B cell (primary cell): ENCODE measurements at regions not wholly inside any gene's neighbourhood (a gene's known extent, or its start where the extent isn't known, plus 50 kb on each side); places are given as distances from the start of the nearest gene placed in this dataset.

ENCODE experiments used
- EZH2 ChIP-seq: IDR thresholded peaks from 2 replicates; pipeline ENCODE4 v1.6.1; 2012; ENCODE audit warnings: borderline replicate concordance, low read depth, mild to moderate bottlenecking, moderate library complexity, low read length; ENCODE audit not compliant: insufficient read depth, poor library complexity, severe bottlenecking
- TF ChIP-seq, protein P1 (sequence below): fragments of 200-600 bp; IDR thresholded peaks from one replicate; pipeline ENCODE4 v1.8.0; 2022; ENCODE audit warnings: antibody characterized with exemption, mild to moderate bottlenecking

DNA sequence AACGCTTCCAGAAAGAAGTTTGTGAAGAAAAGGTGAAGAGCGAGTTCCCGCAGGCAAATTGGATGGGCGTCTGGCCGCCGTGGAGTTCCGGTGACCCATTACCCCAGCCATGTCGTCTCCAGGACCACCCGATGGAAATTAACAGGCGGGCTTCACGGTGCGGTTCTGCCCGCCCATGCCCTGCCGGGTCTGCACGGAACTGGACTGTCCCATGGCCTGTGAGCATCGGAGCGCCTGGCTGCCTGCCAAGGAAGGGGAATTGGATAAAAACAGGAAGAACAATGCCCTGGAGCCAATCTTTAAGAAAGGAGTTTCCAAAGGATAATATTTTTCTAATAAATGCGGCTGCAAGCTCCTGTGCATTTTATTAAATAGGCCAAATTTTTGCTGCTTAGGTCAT lies 319.8 kb upstream of the SLC7A11 start:
- TF ChIP-seq, protein P1, sequence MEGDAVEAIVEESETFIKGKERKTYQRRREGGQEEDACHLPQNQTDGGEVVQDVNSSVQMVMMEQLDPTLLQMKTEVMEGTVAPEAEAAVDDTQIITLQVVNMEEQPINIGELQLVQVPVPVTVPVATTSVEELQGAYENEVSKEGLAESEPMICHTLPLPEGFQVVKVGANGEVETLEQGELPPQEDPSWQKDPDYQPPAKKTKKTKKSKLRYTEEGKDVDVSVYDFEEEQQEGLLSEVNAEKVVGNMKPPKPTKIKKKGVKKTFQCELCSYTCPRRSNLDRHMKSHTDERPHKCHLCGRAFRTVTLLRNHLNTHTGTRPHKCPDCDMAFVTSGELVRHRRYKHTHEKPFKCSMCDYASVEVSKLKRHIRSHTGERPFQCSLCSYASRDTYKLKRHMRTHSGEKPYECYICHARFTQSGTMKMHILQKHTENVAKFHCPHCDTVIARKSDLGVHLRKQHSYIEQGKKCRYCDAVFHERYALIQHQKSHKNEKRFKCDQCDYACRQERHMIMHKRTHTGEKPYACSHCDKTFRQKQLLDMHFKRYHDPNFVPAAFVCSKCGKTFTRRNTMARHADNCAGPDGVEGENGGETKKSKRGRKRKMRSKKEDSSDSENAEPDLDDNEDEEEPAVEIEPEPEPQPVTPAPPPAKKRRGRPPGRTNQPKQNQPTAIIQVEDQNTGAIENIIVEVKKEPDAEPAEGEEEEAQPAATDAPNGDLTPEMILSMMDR = no peak
- no peak for TF ChIP-seq EZH2
